ENCODE measurements at regions not wholly inside any gene's neighbourhood (a gene's known extent, or its start where the extent isn't known, plus 50 kb on each side); places are given as distances from the start of the nearest gene placed in this dataset.

DNA sequence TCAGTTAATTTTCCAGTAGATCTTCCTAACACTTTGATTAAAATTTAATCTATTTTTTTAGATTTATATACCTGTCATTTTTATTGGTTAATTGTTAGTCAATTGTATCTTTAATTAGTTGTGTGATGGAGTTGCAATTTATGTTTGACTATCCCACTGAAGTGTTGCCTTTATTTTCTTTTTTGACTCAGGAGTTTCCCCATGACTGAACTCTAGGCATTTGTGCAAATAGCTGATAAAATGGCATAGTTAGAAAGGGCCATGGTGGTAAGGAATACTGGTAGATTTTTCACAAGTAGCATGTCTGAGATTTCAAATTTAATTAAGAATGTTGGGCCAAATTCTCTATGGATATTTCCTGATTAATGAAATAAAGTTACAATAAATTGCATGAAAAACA lies 273.1 kb upstream of the DAB2 start:
- H4K20me1 ChIP-seq (ENCODE audit: control insufficient read depth, insufficient read depth, insufficient read length): no peaks in the 10 kb centered on the region
- H4K8ac ChIP-seq (replicated peaks; ENCODE audit: insufficient read length, low read depth, low read length): no peak overlapping the region
- no peak overlapping the region for H3K9ac ChIP-seq (ENCODE audit: extremely low read depth, insufficient read length, low read length)
- H3K14ac ChIP-seq (ENCODE audit: insufficient read depth, low read length): no peak overlapping the region
- H3K79me1 ChIP-seq (ENCODE audit: insufficient read depth, low read depth, low read length, poor library complexity, severe bottlenecking): no peaks in the 10 kb centered on the region
- H3K18ac ChIP-seq (ENCODE audit: insufficient read length, low read depth, low read length): no peak overlapping the region
- no peak overlapping the region for H3K4me3 Mint-ChIP-seq
- H3K36me3 Mint-ChIP-seq (ENCODE audit: insufficient read depth in 1 of 3, low read depth in 3 of 3): no peaks in the 10 kb centered on the region
- H3K9me3 ChIP-seq (ENCODE audit: control insufficient read depth, low read depth, low read length): no peaks in the 10 kb centered on the region
- no peak overlapping the region for H3K23ac ChIP-seq (ENCODE audit: insufficient read length, low read depth, low read length)
- H2BK15ac ChIP-seq (ENCODE audit: low read depth, low read length): no peak overlapping the region
- no peak overlapping the region for H3K4ac ChIP-seq (ENCODE audit: low read depth, low read length)
- H3K4me1 Mint-ChIP-seq: no peaks in the 10 kb centered on the region
- no peaks in the 10 kb centered on the region for H3K27me3 ChIP-seq (ENCODE audit: insufficient read depth, low read length)
- no peak overlapping the region for H4K5ac ChIP-seq (ENCODE audit: insufficient read length, low read depth, low read length)
- no peak overlapping the region for H3K56ac ChIP-seq (ENCODE audit: insufficient read length, low read depth, low read length)
- H3K4me1 ChIP-seq (ENCODE audit: insufficient read depth, low read length): no peaks in the 10 kb centered on the region
- no peak overlapping the region for H2AK5ac ChIP-seq (ENCODE audit: insufficient read length, low read length)
- no peak overlapping the region for H3K27ac Mint-ChIP-seq
- no peaks in the 10 kb centered on the region for H3K27me3 Mint-ChIP-seq (ENCODE audit: low read depth)
- no peak overlapping the region for H2AFZ ChIP-seq (ENCODE audit: low read length)
- H2BK5ac ChIP-seq (ENCODE audit: insufficient read length, low read length): no peak overlapping the region
- H4K91ac ChIP-seq (ENCODE audit: insufficient read length, low read depth, low read length): no peak overlapping the region
- H3K9me3 Mint-ChIP-seq: no peaks in the 10 kb centered on the region
- H3K4me2 ChIP-seq (ENCODE audit: insufficient read depth, insufficient read length, low read length): no peak overlapping the region
- no peaks in the 10 kb centered on the region for H3K79me2 ChIP-seq (ENCODE audit: insufficient read depth, low read length)
- no peak overlapping the region for H2BK12ac ChIP-seq (ENCODE audit: insufficient read length, low read depth, low read length)
- TF ChIP-seq, protein P1, sequence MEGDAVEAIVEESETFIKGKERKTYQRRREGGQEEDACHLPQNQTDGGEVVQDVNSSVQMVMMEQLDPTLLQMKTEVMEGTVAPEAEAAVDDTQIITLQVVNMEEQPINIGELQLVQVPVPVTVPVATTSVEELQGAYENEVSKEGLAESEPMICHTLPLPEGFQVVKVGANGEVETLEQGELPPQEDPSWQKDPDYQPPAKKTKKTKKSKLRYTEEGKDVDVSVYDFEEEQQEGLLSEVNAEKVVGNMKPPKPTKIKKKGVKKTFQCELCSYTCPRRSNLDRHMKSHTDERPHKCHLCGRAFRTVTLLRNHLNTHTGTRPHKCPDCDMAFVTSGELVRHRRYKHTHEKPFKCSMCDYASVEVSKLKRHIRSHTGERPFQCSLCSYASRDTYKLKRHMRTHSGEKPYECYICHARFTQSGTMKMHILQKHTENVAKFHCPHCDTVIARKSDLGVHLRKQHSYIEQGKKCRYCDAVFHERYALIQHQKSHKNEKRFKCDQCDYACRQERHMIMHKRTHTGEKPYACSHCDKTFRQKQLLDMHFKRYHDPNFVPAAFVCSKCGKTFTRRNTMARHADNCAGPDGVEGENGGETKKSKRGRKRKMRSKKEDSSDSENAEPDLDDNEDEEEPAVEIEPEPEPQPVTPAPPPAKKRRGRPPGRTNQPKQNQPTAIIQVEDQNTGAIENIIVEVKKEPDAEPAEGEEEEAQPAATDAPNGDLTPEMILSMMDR (conservative IDR thresholded peaks at IDR 0.05): no peak
- H2BK120ac ChIP-seq (ENCODE audit: low read depth, low read length, poor library complexity, severe bottlenecking): no peak overlapping the region
- no peak overlapping the region for H3K27ac ChIP-seq (ENCODE audit: insufficient read length, low read depth, low read length)
- H3T11ph ChIP-seq (ENCODE audit: low read length): no peak overlapping the region
- no peaks in the 10 kb centered on the region for H3K23me2 ChIP-seq (ENCODE audit: insufficient read length, low read depth, low read length, poor library complexity, severe bottlenecking)
- H2BK20ac ChIP-seq (ENCODE audit: low read depth, low read length, poor library complexity, severe bottlenecking): no peak overlapping the region
- no peak for DNase-seq

Data from H9 (cell line).